ENCODE measurements at regions not wholly inside any gene's neighbourhood (a gene's known extent, or its start where the extent isn't known, plus 50 kb on each side); places are given as distances from the start of the nearest gene placed in this dataset.

- TF ChIP-seq POLR2AphosphoS5 (IDR thresholded peaks at IDR 0.05), result no peak
- no peak for TF ChIP-seq EP300 (IDR thresholded peaks at IDR 0.05)
- no peak for TF ChIP-seq POLR2A (IDR thresholded peaks at IDR 0.05; ENCODE audit: low read depth)
- peak; percentile 46 to 87 (median 80) for TF ChIP-seq CTCF (IDR thresholded peaks at IDR 0.05)
- no peaks in the 10 kb centered on the region for H3K4me1 ChIP-seq
Observed at GRCh38 chr13:31431722-31432137, 232.0 kb downstream of the B3GLCT start.

GRCh38 chr13:31433207-31433606 is 233.4 kb downstream of the B3GLCT start:
- intact Hi-C loops (cut with DNase I), result loop anchor here (2.0 kb wide), 1 partner anchor 310 kb away; no protein-coding TSS in a partner anchor
- TF ChIP-seq EP300 (IDR thresholded peaks at IDR 0.05) (no peak), POLR2A (IDR thresholded peaks at IDR 0.05; ENCODE audit: low read depth) (no peak), POLR2AphosphoS5 (IDR thresholded peaks at IDR 0.05) (no peak), CTCF (IDR thresholded peaks at IDR 0.05) (no peak)
- WGBS, result 69% methylated on average over 1 of the region's 1 CpG
- Histone ChIP-seq H3K9me3 (no peaks in the 10 kb centered on the region), H3K27ac (replicated peaks in 1 of 4) (no peak overlapping the region), H3K27me3 (no peaks in the 10 kb centered on the region), H3K36me3 (no peaks in the 10 kb centered on the region), H3K4me1 (no peaks in the 10 kb centered on the region), H3K4me3 (no peak overlapping the region)
- DNase-seq (ENCODE audit: extremely low spot score), result no peak

More at GRCh38 chr13:31431722-31432137, 232.0 kb downstream of the B3GLCT start:
- Histone ChIP-seq H3K9me3 (no peaks in the 10 kb centered on the region), H3K27me3 (no peaks in the 10 kb centered on the region), H3K27ac (replicated peaks in 1 of 4) (no peak overlapping the region), H3K36me3 (no peaks in the 10 kb centered on the region), H3K4me3 (no peak overlapping the region)
- 41% methylated on average over 4 of the region's 4 CpGs for WGBS
- no peak for DNase-seq (ENCODE audit: extremely low spot score)
- intact Hi-C loops (cut with DNase I), result loop anchor here (2.0 kb wide), 1 partner anchor 311 kb away; no protein-coding TSS in a partner anchor

- Histone ChIP-seq H3K27me3 (no peaks in the 10 kb centered on the region), H3K4me1 (no peaks in the 10 kb centered on the region), H3K9me3 (no peaks in the 10 kb centered on the region), H3K4me3 (no peak overlapping the region), H3K27ac (replicated peaks in 1 of 4) (no peak overlapping the region), H3K36me3 (no peaks in the 10 kb centered on the region)
- 90% methylated on average over 7 of the region's 7 CpGs for WGBS
- DNase-seq (ENCODE audit: extremely low spot score), result no peak
- intact Hi-C loops (cut with DNase I), result loop anchor here (2.0 kb wide), 1 partner anchor 309 kb away; no protein-coding TSS in a partner anchor
- TF ChIP-seq EP300 (IDR thresholded peaks at IDR 0.05) (no peak), POLR2AphosphoS5 (IDR thresholded peaks at IDR 0.05) (no peak), CTCF (IDR thresholded peaks at IDR 0.05) (no peak), POLR2A (IDR thresholded peaks at IDR 0.05; ENCODE audit: low read depth) (no peak)
Observed at GRCh38 chr13:31433746-31434145, 234.0 kb downstream of the B3GLCT start.

- 97% methylated on average over 8 of the region's 8 CpGs for whole genome bisulfite sequencing
- intact Hi-C loops (cut with DNase I), result no loop called here
Observed at GRCh38 chr13:31434613-31435012, 234.8 kb downstream of the B3GLCT start.

More at GRCh38 chr13:31434613-31435012, 234.8 kb downstream of the B3GLCT start:
- no peaks in the 10 kb centered on the region for H3K9me3 ChIP-seq
- TF ChIP-seq CTCF (IDR thresholded peaks at IDR 0.05) (no peak), EP300 (IDR thresholded peaks at IDR 0.05) (no peak), POLR2AphosphoS5 (IDR thresholded peaks at IDR 0.05) (no peak), POLR2A (IDR thresholded peaks at IDR 0.05; ENCODE audit: low read depth) (no peak)
- no peak overlapping the region for H3K4me3 ChIP-seq
- no peak for DNase-seq (ENCODE audit: extremely low spot score)
- no peaks in the 10 kb centered on the region for H3K36me3 ChIP-seq
- H3K4me1 ChIP-seq, result no peaks in the 10 kb centered on the region
- H3K27ac ChIP-seq (replicated peaks in 1 of 4), result no peak overlapping the region
- no peaks in the 10 kb centered on the region for H3K27me3 ChIP-seq

Data from esophagus muscularis mucosa (tissue), 4 donors.